ENCODE measurements at regions not wholly inside any gene's neighbourhood (a gene's known extent, or its start where the extent isn't known, plus 50 kb on each side); places are given as distances from the start of the nearest gene placed in this dataset.
"Not testable (repeated sequence)": the region's sequence is repeated elsewhere in the genome, so short reads cannot be mapped to it uniquely, and the experiment has no call there.

- DNase-seq (ENCODE audit: low read depth), result not testable (repeated sequence)
Measured at GRCh38 chr17:15802917-15803316, 70.8 kb downstream of the TBC1D26 start.

GRCh38 chr17:15806825-15807224 lies 74.7 kb downstream of the TBC1D26 start:
- not testable (repeated sequence) for DNase-seq (ENCODE audit: low read depth)

GRCh38 chr17:15813388-15813787 lies 81.3 kb downstream of the TBC1D26 start:
- not testable (repeated sequence) for DNase-seq (ENCODE audit: low read depth)

- not testable (repeated sequence) for DNase-seq (ENCODE audit: low read depth)
Measured at GRCh38 chr17:15814003-15814402, 81.9 kb downstream of the TBC1D26 start.

GRCh38 chr17:15817861-15818260 lies 85.8 kb downstream of the TBC1D26 start:
- not testable (repeated sequence) for DNase-seq (ENCODE audit: low read depth)

- DNase-seq (ENCODE audit: low read depth), result not testable (repeated sequence)
Measured at GRCh38 chr17:15822280-15822679, 90.2 kb downstream of the TBC1D26 start.

- DNase-seq (ENCODE audit: low read depth), result peak; percentile 55
Measured at GRCh38 chr17:15828727-15829314, 96.7 kb downstream of the TBC1D26 start.

GRCh38 chr17:15830221-15830620 lies 98.1 kb downstream of the TBC1D26 start:
- not testable (repeated sequence) for DNase-seq (ENCODE audit: low read depth)

GRCh38 chr17:15831182-15831581 lies 99.1 kb downstream of the TBC1D26 start:
- not testable (repeated sequence) for DNase-seq (ENCODE audit: low read depth)

- DNase-seq (ENCODE audit: low read depth), result peak; percentile 2
Measured at GRCh38 chr17:15832921-15833480, 100.9 kb downstream of the TBC1D26 start.

- DNase-seq (ENCODE audit: low read depth), result not testable (repeated sequence)
Measured at GRCh38 chr17:15833890-15834289, 101.8 kb downstream of the TBC1D26 start.

- not testable (repeated sequence) for DNase-seq (ENCODE audit: low read depth)
Measured at GRCh38 chr17:15835481-15835880, 103.4 kb downstream of the TBC1D26 start.

GRCh38 chr17:15836249-15836982 lies 104.3 kb downstream of the TBC1D26 start:
- DNase-seq (ENCODE audit: low read depth), result not testable (repeated sequence)

GRCh38 chr17:15836991-15837390 lies 104.9 kb downstream of the TBC1D26 start:
- DNase-seq (ENCODE audit: low read depth), result not testable (repeated sequence)

GRCh38 chr17:15847447-15848229 lies 97.3 kb upstream of the ADORA2B start:
- DNase-seq (ENCODE audit: low read depth), result not testable (repeated sequence)

GRCh38 chr17:15849054-15849453 lies 95.9 kb upstream of the ADORA2B start:
- not testable (repeated sequence) for DNase-seq (ENCODE audit: low read depth)

GRCh38 chr17:15850071-15850470 lies 94.9 kb upstream of the ADORA2B start:
- DNase-seq (ENCODE audit: low read depth), result not testable (repeated sequence)

GRCh38 chr17:15850687-15851086 lies 94.2 kb upstream of the ADORA2B start:
- not testable (repeated sequence) for DNase-seq (ENCODE audit: low read depth)

- not testable (repeated sequence) for DNase-seq (ENCODE audit: low read depth)
Measured at GRCh38 chr17:15852863-15853262, 92.1 kb upstream of the ADORA2B start.

GRCh38 chr17:15856191-15856590 lies 88.7 kb upstream of the ADORA2B start:
- DNase-seq (ENCODE audit: low read depth), result not testable (repeated sequence)

- DNase-seq (ENCODE audit: low read depth), result not testable (repeated sequence)
Measured at GRCh38 chr17:15856745-15857144, 88.2 kb upstream of the ADORA2B start.

GRCh38 chr17:15858082-15858481 lies 86.8 kb upstream of the ADORA2B start:
- DNase-seq (ENCODE audit: low read depth), result not testable (repeated sequence)
